ENCODE measurements at regions not wholly inside any gene's neighbourhood (a gene's known extent, or its start where the extent isn't known, plus 50 kb on each side); places are given as distances from the start of the nearest gene placed in this dataset.

DNA sequence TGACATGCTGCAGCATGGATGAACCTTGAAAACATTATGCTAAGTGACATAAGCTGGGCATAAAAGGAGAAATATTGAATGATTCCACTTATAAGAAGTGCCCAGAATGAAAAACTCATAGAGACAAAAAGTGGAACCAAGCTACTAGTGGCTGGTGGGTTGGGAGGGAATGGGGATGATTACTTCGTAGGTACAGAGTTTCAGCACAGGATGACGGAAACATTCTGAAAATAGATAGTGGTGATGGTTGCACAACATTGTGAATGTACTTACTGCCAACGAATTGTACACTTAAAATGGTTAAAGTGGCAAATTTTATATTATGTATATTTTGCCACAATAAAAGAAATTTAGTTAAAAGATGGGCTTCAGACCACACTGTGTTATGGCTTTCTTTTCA, 93.6 kb downstream of the RPLP1 start:
- Histone ChIP-seq H3K9me3 (ENCODE audit: control insufficient read depth, insufficient read depth, low read length) (peaks cover under 1% of the 10 kb centered on the region; the same call in 1 of the 2 replicates), H3K27ac (ENCODE audit: low read depth, low read length) (no peak overlapping the region), H3K27me3 (ENCODE audit: control insufficient read depth, insufficient read depth, low read length) (peaks cover 29% of the 10 kb centered on the region), H3K4me3 (ENCODE audit: low read depth, low read length) (no peak overlapping the region)
- DNase-seq (ENCODE audit: low read depth, low spot score), result no peak
- TF ChIP-seq, protein P1, sequence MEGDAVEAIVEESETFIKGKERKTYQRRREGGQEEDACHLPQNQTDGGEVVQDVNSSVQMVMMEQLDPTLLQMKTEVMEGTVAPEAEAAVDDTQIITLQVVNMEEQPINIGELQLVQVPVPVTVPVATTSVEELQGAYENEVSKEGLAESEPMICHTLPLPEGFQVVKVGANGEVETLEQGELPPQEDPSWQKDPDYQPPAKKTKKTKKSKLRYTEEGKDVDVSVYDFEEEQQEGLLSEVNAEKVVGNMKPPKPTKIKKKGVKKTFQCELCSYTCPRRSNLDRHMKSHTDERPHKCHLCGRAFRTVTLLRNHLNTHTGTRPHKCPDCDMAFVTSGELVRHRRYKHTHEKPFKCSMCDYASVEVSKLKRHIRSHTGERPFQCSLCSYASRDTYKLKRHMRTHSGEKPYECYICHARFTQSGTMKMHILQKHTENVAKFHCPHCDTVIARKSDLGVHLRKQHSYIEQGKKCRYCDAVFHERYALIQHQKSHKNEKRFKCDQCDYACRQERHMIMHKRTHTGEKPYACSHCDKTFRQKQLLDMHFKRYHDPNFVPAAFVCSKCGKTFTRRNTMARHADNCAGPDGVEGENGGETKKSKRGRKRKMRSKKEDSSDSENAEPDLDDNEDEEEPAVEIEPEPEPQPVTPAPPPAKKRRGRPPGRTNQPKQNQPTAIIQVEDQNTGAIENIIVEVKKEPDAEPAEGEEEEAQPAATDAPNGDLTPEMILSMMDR (IDR thresholded peaks at IDR 0.05; ENCODE audit: low read depth, low read length), result no peak
- POLR2A ChIA-PET, result interaction anchor here (0.7 kb wide), 1 partner anchor 576 kb away, joined by 7 read pairs; no protein-coding TSS in a partner anchor
- CTCF ChIA-PET, result interaction anchor here (0.7 kb wide), 1 partner anchor 83 kb away, joined by 3 read pairs; no protein-coding TSS in a partner anchor

DNA sequence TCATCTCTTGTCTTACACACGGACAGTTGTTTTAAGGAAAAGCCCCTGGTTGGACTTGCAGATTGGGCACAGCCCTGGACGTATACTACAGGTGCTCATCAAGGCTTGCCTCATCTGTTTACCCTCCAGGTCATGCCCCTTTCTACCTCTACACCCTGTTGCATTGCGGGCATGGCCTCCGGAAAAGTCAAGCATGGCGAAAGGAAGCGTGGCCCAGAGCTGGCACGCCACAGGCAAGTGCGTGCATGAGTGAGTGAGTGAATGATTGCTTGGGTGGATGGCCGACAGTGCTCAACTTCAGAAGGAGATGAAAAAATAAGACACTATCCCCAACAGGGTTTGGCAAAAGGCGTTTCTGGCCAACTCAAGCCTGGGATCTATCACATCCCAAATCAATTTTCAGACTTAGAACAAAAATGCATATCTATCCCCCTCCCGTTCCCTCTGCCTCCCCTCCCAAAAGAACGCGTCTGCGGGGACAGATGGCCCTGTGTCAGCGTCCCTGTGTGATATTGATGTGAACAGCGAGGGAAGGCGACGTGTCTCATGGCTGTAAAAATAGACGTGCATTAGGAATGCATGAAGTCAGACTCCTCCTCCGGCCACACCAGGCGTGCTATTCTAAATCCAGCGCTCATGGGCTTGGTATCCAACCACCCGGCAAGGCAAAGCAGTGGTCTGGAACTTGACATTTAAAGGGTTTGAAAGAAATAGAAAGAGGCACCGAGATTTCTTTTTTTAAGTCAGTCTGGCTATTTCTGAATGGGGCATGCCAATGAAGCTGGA, 96.0 kb downstream of the RPLP1 start:
- ChIA-PET POLR2A (no interaction called here), CTCF (no interaction called here)
- Histone ChIP-seq H3K4me3 (ENCODE audit: low read depth, low read length) (no peak overlapping the region), H3K27ac (ENCODE audit: low read depth, low read length) (no peak overlapping the region), H3K27me3 (ENCODE audit: control insufficient read depth, insufficient read depth, low read length) (peaks cover 29% of the 10 kb centered on the region), H3K9me3 (ENCODE audit: control insufficient read depth, insufficient read depth, low read length) (peaks cover 16% of the 10 kb centered on the region)
- no peak for DNase-seq (ENCODE audit: low read depth, low spot score)
- TF ChIP-seq, protein P1 (IDR thresholded peaks at IDR 0.05; ENCODE audit: low read depth, low read length), result no peak

DNA sequence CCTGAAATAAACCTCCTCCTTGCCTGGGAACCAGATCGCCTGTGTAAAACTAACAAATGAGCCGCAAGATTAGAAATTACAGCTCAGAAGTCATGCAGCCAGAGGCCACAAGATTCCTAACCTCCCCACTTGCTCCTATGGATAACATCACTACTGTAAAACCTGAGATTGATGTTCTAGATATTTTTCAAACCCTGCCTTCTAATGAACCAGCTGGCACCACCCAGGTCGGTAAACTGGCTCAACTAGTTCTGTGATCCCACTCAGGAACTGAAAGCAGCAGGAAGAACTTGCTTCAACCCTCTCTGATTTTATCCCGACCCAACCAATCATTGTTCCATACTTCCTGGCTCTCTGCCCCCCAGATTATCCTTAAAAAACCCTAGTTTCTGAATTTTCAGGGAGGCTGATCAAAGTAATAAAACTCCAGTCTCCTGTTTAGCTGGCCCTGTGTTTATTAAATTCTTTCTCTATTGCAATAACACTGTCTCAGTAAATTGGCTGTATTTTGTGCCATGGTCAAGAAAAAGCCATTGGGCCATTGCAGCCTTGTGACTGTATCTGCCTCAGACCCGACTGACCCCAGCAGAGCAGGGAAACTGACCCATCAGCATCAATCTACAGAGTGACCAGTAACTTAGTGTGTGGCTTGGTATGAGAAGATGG, 98.9 kb downstream of the RPLP1 start:
- DNase-seq (ENCODE audit: low read depth, low spot score), result no peak
- Histone ChIP-seq H3K27ac (ENCODE audit: low read depth, low read length) (no peak overlapping the region), H3K9me3 (ENCODE audit: control insufficient read depth, insufficient read depth, low read length) (peaks cover 16% of the 10 kb centered on the region), H3K4me3 (ENCODE audit: low read depth, low read length) (no peak overlapping the region), H3K27me3 (ENCODE audit: control insufficient read depth, insufficient read depth, low read length) (peaks cover 21% of the 10 kb centered on the region)
- POLR2A ChIA-PET, result no interaction called here
- CTCF ChIA-PET, result no interaction called here
- TF ChIP-seq, protein P1 (IDR thresholded peaks at IDR 0.05; ENCODE audit: low read depth, low read length), result no peak

DNA sequence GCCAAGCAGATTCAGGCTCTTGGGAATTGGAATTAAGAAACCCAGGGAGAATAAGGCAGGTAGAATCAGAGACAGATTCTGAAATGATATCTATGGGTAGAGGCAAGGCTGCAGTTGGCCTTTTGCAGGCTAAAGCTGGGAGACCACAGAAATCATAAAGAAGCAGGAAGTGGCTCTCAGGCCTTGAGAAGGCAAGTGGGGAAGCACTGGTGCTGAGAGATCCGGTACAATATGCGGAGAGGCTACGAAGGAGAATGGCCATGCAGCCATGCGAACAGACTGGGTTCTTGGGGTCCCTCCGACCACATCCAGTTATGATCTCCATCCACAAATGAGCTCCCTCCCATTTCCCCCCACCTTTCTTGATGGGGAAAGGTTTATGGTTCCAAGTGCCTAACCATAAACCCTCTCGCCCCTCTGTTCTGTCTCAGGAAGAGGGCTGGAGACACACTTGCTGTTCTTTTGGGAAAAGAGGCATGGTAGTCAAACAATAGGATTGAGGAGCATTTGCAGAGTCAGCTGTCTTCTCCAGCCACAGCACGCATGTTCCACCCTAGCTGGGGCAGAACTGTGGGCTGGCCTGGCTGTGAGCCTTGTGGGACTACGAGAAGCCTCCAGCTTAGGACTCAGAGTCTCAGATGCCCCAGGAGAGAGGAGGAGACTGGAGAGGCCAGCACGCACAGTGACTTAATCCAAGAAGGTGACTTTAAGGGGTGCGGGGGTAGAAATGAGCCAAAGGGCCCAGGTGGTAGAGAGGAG, 99.6 kb downstream of the RPLP1 start:
- Histone ChIP-seq H3K9me3 (ENCODE audit: control insufficient read depth, insufficient read depth, low read length) (peaks cover 16% of the 10 kb centered on the region), H3K4me3 (ENCODE audit: low read depth, low read length) (no peak overlapping the region), H3K27ac (ENCODE audit: low read depth, low read length) (no peak overlapping the region), H3K27me3 (ENCODE audit: control insufficient read depth, insufficient read depth, low read length) (peaks cover 19% of the 10 kb centered on the region)
- CTCF ChIA-PET, result no interaction called here
- no peak for DNase-seq (ENCODE audit: low read depth, low spot score)
- POLR2A ChIA-PET, result no interaction called here
- TF ChIP-seq, protein P1 (IDR thresholded peaks at IDR 0.05; ENCODE audit: low read depth, low read length), result no peak

Measured in AG04450 (cell line).